H1 (cell line): ENCODE measurements at regions not wholly inside any gene's neighbourhood (a gene's known extent, or its start where the extent isn't known, plus 50 kb on each side); places are given as distances from the start of the nearest gene placed in this dataset.

Experiments
- CTCF ChIA-PET: fragments of 300-600 bp; sonication (Branson Sonifier 250); formaldehyde crosslinking; loops from one replicate; lab custom pipeline; 2021; ENCODE audit not compliant: partially characterized antibody; lab: Charles Lee
- POLR2A ChIA-PET: fragments of 300-600 bp; sonication (Branson Sonifier 250); formaldehyde crosslinking; loops from one replicate; lab custom pipeline; 2021; ENCODE audit warnings: inconsistent platforms; ENCODE audit not compliant: partially characterized antibody; lab: Charles Lee
- DNase-seq, 2 experiments: peaks; one replicate each; pipeline versions ENCODE4 v3.0.0 to v3.0.0-alpha.2; 2010 to 2022; ENCODE audit warnings: low spot score in 2 of 2, low read depth in 1 of 2, mixed read lengths in 1 of 2
- FAIRE-seq: peaks from 2 replicates; lab custom pipeline; 2011; peaks lifted over from hg19 to GRCh38; lab: Jason Lieb, UNC
- H2AFZ ChIP-seq: 2 replicates; pipeline ENCODE4 v1.8.1; 2012; ENCODE audit warnings: low read length, inconsistent platforms
- H2AK5ac ChIP-seq: 2 replicates; pipeline ENCODE4 v1.6.1; 2013; ENCODE audit warnings: low read depth, low read length
- H2BK120ac ChIP-seq: replicated peaks from 2 replicates; pipeline ENCODE3; 2013; ENCODE audit warnings: low read depth, low read length, inconsistent platforms
- H2BK12ac ChIP-seq: 2 replicates; pipeline ENCODE4 v1.6.1; 2013; ENCODE audit warnings: low read depth, low read length
- H2BK15ac ChIP-seq: 2 replicates; pipeline ENCODE4 v1.6.1; 2013; ENCODE audit warnings: low read length
- H2BK20ac ChIP-seq: 2 replicates; pipeline ENCODE4 v1.6.1; 2013; ENCODE audit warnings: low read length
- H2BK5ac ChIP-seq: 2 replicates; pipeline ENCODE4 v1.6.1; 2013; ENCODE audit warnings: low read depth, low read length
- H3K14ac ChIP-seq: 2 replicates; pipeline ENCODE4 v1.6.1; 2013; ENCODE audit warnings: inconsistent platforms; ENCODE audit not compliant: insufficient read length
- H3K18ac ChIP-seq: 2 replicates; pipeline ENCODE4 v1.6.1; 2013; ENCODE audit warnings: low read length; ENCODE audit errors: extremely low read depth
- H3K23ac ChIP-seq: 2 replicates; pipeline ENCODE4 v1.6.1; 2013; ENCODE audit warnings: inconsistent platforms; ENCODE audit not compliant: insufficient read length
- H3K23me2 ChIP-seq: 2 replicates; pipeline ENCODE4 v1.6.1; 2013; ENCODE audit warnings: low read depth, low read length
- H3K27ac ChIP-seq: 2 replicates; pipeline ENCODE4 v1.6.1; 2011; ENCODE audit warnings: low read depth, low read length, inconsistent platforms
- H3K27me3 ChIP-seq, 4 experiments: replicated peaks in 1 of 4; 1 replicate in 1 of 4; 2 replicates in 3 of 4; pipeline versions ENCODE4 v1.6.1 to v1.8.1; 2011 to 2013; ENCODE audit warnings: low read length in 3 of 4, mild to moderate bottlenecking in 3 of 4, inconsistent platforms in 2 of 4, mixed read lengths in 2 of 4, moderate library complexity in 1 of 4; ENCODE audit not compliant: control insufficient read depth in 3 of 4, insufficient read depth in 3 of 4; ENCODE audit errors: extremely low read depth in 1 of 4
- H3K36me3 ChIP-seq, 4 experiments: 2 replicates each; pipeline versions ENCODE4 v1.6.1 to v1.8.1; 2011 to 2013; ENCODE audit warnings: mild to moderate bottlenecking in 4 of 4, low read length in 3 of 4, moderate library complexity in 2 of 4, control low read depth in 1 of 4, inconsistent platforms in 1 of 4; ENCODE audit not compliant: insufficient read depth in 4 of 4, control insufficient read depth in 2 of 4
- H3K4ac ChIP-seq: replicated peaks from 2 replicates; pipeline ENCODE3; 2013; ENCODE audit warnings: low read length, low read depth, mixed read lengths, inconsistent platforms; ENCODE audit not compliant: insufficient read length
- H3K4me1 ChIP-seq, 4 experiments: replicated peaks in 1 of 4; 1 replicate in 1 of 4; 2 replicates in 3 of 4; pipeline versions ENCODE4 v1.6.1 to v1.8.1; 2011 to 2013; ENCODE audit warnings: low read length in 3 of 4, inconsistent platforms in 2 of 4, mixed read lengths in 1 of 4; ENCODE audit not compliant: insufficient read depth in 4 of 4, control insufficient read depth in 3 of 4
- H3K4me2 ChIP-seq, 2 experiments: 2 replicates each; pipeline versions ENCODE4 v1.6.1 to v1.8.1; 2011 to 2013; ENCODE audit warnings: low read depth in 2 of 2, low read length in 2 of 2, control low read depth in 1 of 2, inconsistent platforms in 1 of 2, mild to moderate bottlenecking in 1 of 2; ENCODE audit not compliant: insufficient read depth in 1 of 2
- H3K4me3 ChIP-seq, 4 experiments: fragments of 200-600, 300-600 bp in 1 of 4; sonication (generic), shearing (Covaris generic), sonication (Bioruptor Twin) in 1 of 4; 2 replicates each; pipeline versions ENCODE4 v1.5.1 to v1.8.1; 2011 to 2016; ENCODE audit warnings: low read length in 4 of 4, low read depth in 3 of 4, control low read depth in 2 of 4, inconsistent platforms in 2 of 4, mild to moderate bottlenecking in 2 of 4, mixed read lengths in 1 of 4, moderate library complexity in 1 of 4; ENCODE audit not compliant: insufficient read depth in 2 of 4; ENCODE audit errors: extremely low read depth in 1 of 4
- H3K56ac ChIP-seq: replicated peaks from 2 replicates; pipeline ENCODE3; 2013; ENCODE audit warnings: low read depth, mild to moderate bottlenecking, mixed read lengths, low read length, inconsistent platforms; ENCODE audit not compliant: insufficient read length
- H3K79me1 ChIP-seq: 2 replicates; pipeline ENCODE4 v1.6.1; 2013; ENCODE audit warnings: low read depth, low read length, control low read depth
- H3K79me2 ChIP-seq, 2 experiments: 2 replicates each; pipeline versions ENCODE4 v1.6.1 to v1.8.1; 2012 to 2013; ENCODE audit warnings: low read length in 2 of 2, mild to moderate bottlenecking in 2 of 2, inconsistent platforms in 1 of 2; ENCODE audit not compliant: insufficient read depth in 2 of 2, control insufficient read depth in 1 of 2
- H3K9ac ChIP-seq, 4 experiments: replicated peaks in 1 of 4; 1 replicate in 1 of 4; 2 replicates in 3 of 4; pipeline versions ENCODE4 v1.6.1 to v1.8.1; 2011 to 2013; ENCODE audit warnings: low read depth in 3 of 4, low read length in 3 of 4, control low read depth in 2 of 4, mild to moderate bottlenecking in 2 of 4, moderate library complexity in 2 of 4, inconsistent platforms in 1 of 4; ENCODE audit errors: extremely low read depth in 1 of 4
- H3K9me3 ChIP-seq, 2 experiments: 2 replicates each; pipeline versions ENCODE4 v1.6.1 to v1.8.1; 2012 to 2013; ENCODE audit warnings: mild to moderate bottlenecking in 2 of 2, moderate library complexity in 2 of 2, control low read depth in 1 of 2, inconsistent platforms in 1 of 2, low read depth in 1 of 2, low read length in 1 of 2, mixed read lengths in 1 of 2; ENCODE audit not compliant: insufficient read depth in 2 of 2
- H4K20me1 ChIP-seq, 2 experiments: replicated peaks in 1 of 2; 2 replicates each; pipeline versions ENCODE3 to v1.8.1; 2011 to 2013; ENCODE audit warnings: inconsistent platforms in 2 of 2, low read length in 2 of 2, mild to moderate bottlenecking in 1 of 2; ENCODE audit not compliant: insufficient read depth in 2 of 2, control insufficient read depth in 1 of 2
- H4K5ac ChIP-seq: 2 replicates; pipeline ENCODE4 v1.6.1; 2013; ENCODE audit warnings: low read length, low read depth, mixed read lengths, inconsistent platforms; ENCODE audit not compliant: insufficient read length
- H4K8ac ChIP-seq: 2 replicates; pipeline ENCODE4 v1.8.0; 2013; ENCODE audit warnings: mild to moderate bottlenecking, moderate library complexity, low read length, inconsistent platforms; ENCODE audit not compliant: insufficient read depth; ENCODE audit errors: extremely low read depth
- H4K91ac ChIP-seq: replicated peaks from 2 replicates; pipeline ENCODE3; 2013; ENCODE audit warnings: low read length, mixed read lengths, inconsistent platforms; ENCODE audit not compliant: insufficient read length
- ASH2L ChIP-seq: fragments of 200-600, 300-600 bp; sonication (generic); IDR thresholded peaks from one replicate; pipeline ENCODE4 v1.7.1; 2017; ENCODE audit warnings: low read length
- BACH1 ChIP-seq: IDR thresholded peaks from 2 replicates; pipeline ENCODE4 v1.6.1; 2012; ENCODE audit warnings: low read length, improper control_type of control experiment
- BRCA1 ChIP-seq: IDR thresholded peaks from 2 replicates; pipeline ENCODE4 v1.6.1; 2012; ENCODE audit warnings: low read depth, low read length, improper control_type of control experiment
- CBX8 ChIP-seq: fragments of 300-800, 300-1000 bp; sonication (generic); IDR thresholded peaks from 2 replicates; pipeline ENCODE4 v1.7.1; 2016; ENCODE audit warnings: low read depth, low read length, borderline replicate concordance
- CHD2 ChIP-seq: IDR thresholded peaks from 2 replicates; pipeline ENCODE4 v1.6.1; 2012; ENCODE audit warnings: low read length, improper control_type of control experiment
- EP300 ChIP-seq, 2 experiments: IDR thresholded peaks; 1 replicate in 1 of 2; 2 replicates in 1 of 2; pipeline ENCODE4 v1.6.1; 2011 to 2012; ENCODE audit warnings: low read depth in 2 of 2, low read length in 2 of 2, mild to moderate bottlenecking in 2 of 2, borderline replicate concordance in 1 of 2, inconsistent platforms in 1 of 2, moderate library complexity in 1 of 2
- GABPA ChIP-seq: IDR thresholded peaks from 2 replicates; pipeline ENCODE4 v1.6.1; 2011; ENCODE audit warnings: mild to moderate bottlenecking, low read length, moderate library complexity, borderline replicate concordance; ENCODE audit not compliant: insufficient read depth
- GTF2F1 ChIP-seq: IDR thresholded peaks from 2 replicates; pipeline ENCODE4 v1.6.1; 2012; ENCODE audit warnings: low read depth, low read length, improper control_type of control experiment, borderline replicate concordance
- HDAC2 ChIP-seq, 2 experiments: fragments of 300-600 bp in 1 of 2; sonication (generic) in 1 of 2; IDR thresholded peaks; 2 replicates each; pipeline ENCODE4 v1.6.1; 2011 to 2012; ENCODE audit warnings: low read depth in 2 of 2, low read length in 2 of 2, mild to moderate bottlenecking in 2 of 2, moderate library complexity in 2 of 2, borderline replicate concordance in 1 of 2, inconsistent platforms in 1 of 2
- HDAC6 ChIP-seq: IDR thresholded peaks from one replicate; pipeline ENCODE4 v1.7.1; 2012; ENCODE audit warnings: low read depth, mild to moderate bottlenecking, inconsistent platforms, low read length, moderate library complexity
- SP4 ChIP-seq: IDR thresholded peaks from 2 replicates; pipeline ENCODE4 v1.6.1; 2012; ENCODE audit warnings: low read length, inconsistent platforms
- TAF7 ChIP-seq: optimal IDR thresholded peaks from 2 replicates; pipeline ENCODE3; 2011; ENCODE audit warnings: low read depth, mild to moderate bottlenecking, inconsistent platforms, low read length, moderate library complexity, borderline replicate concordance
- TBP ChIP-seq: IDR thresholded peaks from 2 replicates; pipeline ENCODE4 v1.6.1; 2011; ENCODE audit warnings: low read depth, low read length, improper control_type of control experiment
- TCF12 ChIP-seq: IDR thresholded peaks from 2 replicates; pipeline ENCODE4 v1.6.1; 2011; ENCODE audit warnings: low read depth, mild to moderate bottlenecking, low read length
- YY1 ChIP-seq: IDR thresholded peaks from 2 replicates; pipeline ENCODE4 v1.6.1; 2011; ENCODE audit warnings: low read depth, mild to moderate bottlenecking, low read length
- WGBS, 2 experiments: shearing (Covaris generic) in 1 of 2; methylation state at CpG; one replicate each; pipeline versions ENCODE4 v1.1.6 to v1.1.7; 2013 to 2015; ENCODE audit warnings: low lambda C conversion rate in 2 of 2, mixed read lengths in 2 of 2, inconsistent platforms in 1 of 2, low coverage in 1 of 2, missing lambda C conversion rate in 1 of 2; ENCODE audit not compliant: insufficient replicate concordance in 2 of 2, insufficient coverage in 1 of 2, insufficient read length in 1 of 2; ENCODE audit errors: extremely low coverage in 1 of 2, missing lambda C conversion rate in 1 of 2; 5-methylcytosine and 5-hydroxymethylcytosine counted together

DNA sequence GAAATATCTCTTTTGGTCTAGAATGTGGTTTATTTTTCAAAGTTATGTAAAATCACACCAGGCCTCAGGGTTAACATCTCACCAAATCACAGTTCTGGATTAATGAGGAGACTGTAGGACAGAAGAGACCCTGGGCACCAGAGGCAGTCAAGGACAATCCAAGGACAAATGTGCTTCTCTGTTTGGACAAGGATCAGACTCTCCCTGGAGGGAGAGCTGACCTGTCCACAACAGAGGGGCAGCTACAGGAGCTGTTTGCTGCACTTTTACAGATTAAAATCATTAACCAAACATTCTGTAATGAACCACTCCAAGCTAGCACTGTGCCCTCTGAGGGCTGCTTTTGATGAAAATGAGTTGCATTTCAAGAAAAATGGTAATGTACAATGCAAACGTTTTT lies 690.6 kb upstream of the SLC8A1 start:
- Histone ChIP-seq H3K79me1 (no peaks in the 10 kb centered on the region), H3K27ac (no peak overlapping the region; the same call in 1 of the 2 replicates), H2BK20ac (no peak overlapping the region), H4K8ac (no peak overlapping the region), H3K18ac (no peak overlapping the region), H3K4me2 (no peak overlapping the region), H3K23me2 (no peaks in the 10 kb centered on the region), H3K9ac (no peak overlapping the region), H3K4me1 (no peaks in the 10 kb centered on the region), H3K36me3 (no peaks in the 10 kb centered on the region), H2BK12ac (no peak overlapping the region), H3K9me3 (no peaks in the 10 kb centered on the region), H2AK5ac (no peak overlapping the region), H3K23ac (no peak overlapping the region), H4K5ac (no peak overlapping the region), H4K20me1 (no peaks in the 10 kb centered on the region), H3K27me3 (no peaks in the 10 kb centered on the region), H3K14ac (no peak overlapping the region), H3K4ac (no peak overlapping the region), H3K4me3 (no peak overlapping the region), H2BK15ac (no peak overlapping the region), H3K56ac (no peak overlapping the region), H3K79me2 (no peaks in the 10 kb centered on the region), H2AFZ (no peak overlapping the region), H4K91ac (no peak overlapping the region), H2BK120ac (no peak overlapping the region), H2BK5ac (no peak overlapping the region)
- no peak for DNase-seq
- WGBS, 2 experiments: 81% methylated on average over 1 of the region's 1 CpG; no CpG with 5 or more reads in 1 of the 2 experiments
- TF ChIP-seq YY1 (no peak), SP4 (no peak), GABPA (no peak), CHD2 (no peak), HDAC2 (IDR thresholded peaks at IDR 0.05; ENCODE audit: borderline replicate concordance in 1 of 2, low read depth in 2 of 2, low read length in 2 of 2) (no peak), HDAC6 (no peak), BRCA1 (no peak), EP300 (IDR thresholded peaks at IDR 0.05; ENCODE audit: borderline replicate concordance in 1 of 2, low read depth in 2 of 2, low read length in 2 of 2) (no peak), BACH1 (no peak), TAF7 (no peak), ASH2L (no peak), TBP (no peak), GTF2F1 (no peak), CBX8 (no peak), TCF12 (no peak)
- FAIRE-seq: no peak
- CTCF ChIA-PET: no interaction called here
- POLR2A ChIA-PET: no interaction called here
